GM12878 (cell line): ENCODE measurements at regions not wholly inside any gene's neighbourhood (a gene's known extent, or its start where the extent isn't known, plus 50 kb on each side); places are given as distances from the start of the nearest gene placed in this dataset.

Experiments used
- ATAC-seq: fragments of 200-7000 bp; cut with Tn5 transposase; 3 replicates; pipeline ENCODE4 v1.9.1; 2020; ENCODE audit warnings: mild to moderate bottlenecking, moderate library complexity
- BruUV-seq: library from RNA; stranded (reverse); fragments of 400-500 nt; replicated peaks from 2 replicates; lab custom pipeline; 2021; lab: Mats Ljungman, UMichigan
- CTCF ChIA-PET: fragments of 300-600 bp; sonication (Branson Sonifier 250); formaldehyde crosslinking; extraction: SDS; loops from one replicate; lab custom pipeline; 2021; ENCODE audit warnings: inconsistent platforms; lab: Yijun Ruan, JAX
- POLR2A ChIA-PET: fragments of 350-600 bp; formaldehyde crosslinking; extraction: SDS; loops from one replicate; lab custom pipeline; 2021; ENCODE audit warnings: inconsistent platforms; lab: Charles Lee
- RAD21 ChIA-PET: fragments of 300-600 bp; sonication (Branson Sonifier 250); formaldehyde crosslinking; loops from one replicate; lab custom pipeline; 2023; ENCODE audit warnings: antibody characterized with exemption; ENCODE audit not compliant: unreplicated experiment; lab: Charles Lee
- SMC1A ChIA-PET: fragments of 300-600 bp; sonication (Branson Sonifier 250); formaldehyde crosslinking; loops from one replicate; lab custom pipeline; 2023; ENCODE audit not compliant: unreplicated experiment, uncharacterized antibody; lab: Charles Lee
- DNase-seq: peaks from one replicate; pipeline ENCODE4 v3.0.0-alpha.2; 2011; ENCODE audit warnings: low read depth, low spot score
- FAIRE-seq: peaks from 3 replicates; lab custom pipeline; 2011; peaks lifted over from hg19 to GRCh38; lab: Jason Lieb, UNC
- H2AFZ ChIP-seq: 2 replicates; pipeline ENCODE4 v1.6.0; 2011; ENCODE audit warnings: low read depth, low read length, control low read depth; ENCODE audit not compliant: control insufficient read depth
- H3K27ac ChIP-seq: 2 replicates; pipeline ENCODE4 v1.5.1; 2011; ENCODE audit warnings: control low read depth; ENCODE audit not compliant: control insufficient read depth, insufficient read depth
- H3K27me3 ChIP-seq, 2 experiments: replicated peaks in 1 of 2; 2 replicates each; pipeline versions ENCODE4 v1.6.0 to v1.6.1; 2011; ENCODE audit warnings: low read length in 1 of 2; ENCODE audit not compliant: control insufficient read depth in 2 of 2, insufficient read depth in 2 of 2
- H3K36me3 ChIP-seq, 2 experiments: 2 replicates each; pipeline ENCODE4 v1.5.1; 2011; ENCODE audit warnings: low read length in 1 of 2; ENCODE audit not compliant: control insufficient read depth in 2 of 2, insufficient read depth in 2 of 2
- H3K4me1 ChIP-seq: 2 replicates; pipeline ENCODE4 v1.6.1; 2011; ENCODE audit warnings: mild to moderate bottlenecking, low read length, moderate library complexity, mixed read lengths; ENCODE audit not compliant: control insufficient read depth, insufficient read depth
- H3K4me2 ChIP-seq: 2 replicates; pipeline ENCODE4 v1.6.0; 2011; ENCODE audit warnings: control low read depth; ENCODE audit not compliant: control insufficient read depth, insufficient read depth
- H3K4me3 ChIP-seq: fragments of 200-600 bp; sonication (generic); 2 replicates; pipeline ENCODE4 v1.5.1; 2016
- H3K79me2 ChIP-seq: 2 replicates; pipeline ENCODE4 v1.6.0; 2011; ENCODE audit warnings: low read length; ENCODE audit not compliant: control insufficient read depth, insufficient read depth
- H3K9ac ChIP-seq: 2 replicates; pipeline ENCODE4 v1.8.0; 2011; ENCODE audit warnings: low read length, control low read depth, mixed read lengths; ENCODE audit not compliant: control insufficient read depth, insufficient read depth
- H3K9me3 ChIP-seq: replicated peaks from 3 replicates; pipeline ENCODE4 v1.5.1; 2011; ENCODE audit warnings: mild to moderate bottlenecking, low read length; ENCODE audit not compliant: control insufficient read depth, insufficient read depth
- H4K20me1 ChIP-seq: 2 replicates; pipeline ENCODE4 v1.6.0; 2011; ENCODE audit not compliant: control insufficient read depth, insufficient read depth
- BHLHE40 ChIP-seq, 2 experiments: fragments of 450-650 bp in 1 of 2; IDR thresholded peaks; 2 replicates each; pipeline ENCODE4 v1.6.1; 2011 to 2017; ENCODE audit warnings: low read depth in 2 of 2, borderline replicate concordance in 1 of 2, improper control_type of control experiment in 1 of 2, low read length in 1 of 2, mild to moderate bottlenecking in 1 of 2
- CREM ChIP-seq: IDR thresholded peaks from 2 replicates; pipeline ENCODE4 v1.6.1; 2014; ENCODE audit warnings: antibody characterized with exemption, low read depth
- FOXK2 ChIP-seq: fragments of 450-650 bp; IDR thresholded peaks from 2 replicates; pipeline ENCODE4 v1.6.1; 2017; ENCODE audit warnings: mild to moderate bottlenecking, moderate library complexity
- IRF3 ChIP-seq: fragments of 450-650 bp; IDR thresholded peaks from 2 replicates; pipeline ENCODE4 v1.6.1; 2014; ENCODE audit warnings: mild to moderate bottlenecking
- MTA3 ChIP-seq: IDR thresholded peaks from 2 replicates; pipeline ENCODE4 v1.6.1; 2012; ENCODE audit warnings: low read length, inconsistent platforms, borderline replicate concordance
- NBN ChIP-seq: fragments of 450-650 bp; IDR thresholded peaks from 2 replicates; pipeline ENCODE4 v1.6.1; 2016
- NFYB ChIP-seq: IDR thresholded peaks from 2 replicates; pipeline ENCODE4 v1.6.1; 2011; ENCODE audit warnings: low read depth, mild to moderate bottlenecking, low read length, improper control_type of control experiment, moderate library complexity; ENCODE audit not compliant: insufficient read depth
- NKRF ChIP-seq: fragments of 450-650 bp; conservative IDR thresholded peaks from 2 replicates; pipeline ENCODE4 v1.6.1; 2017; ENCODE audit warnings: mild to moderate bottlenecking, moderate library complexity
- NR2C2 ChIP-seq: IDR thresholded peaks from 2 replicates; pipeline ENCODE4 v1.6.1; 2011; ENCODE audit warnings: borderline replicate concordance, low read depth; ENCODE audit not compliant: control insufficient read depth, insufficient read length
- POLR2AphosphoS5 ChIP-seq: IDR thresholded peaks from 2 replicates; pipeline ENCODE4 v1.6.1; 2011; ENCODE audit warnings: mild to moderate bottlenecking, low read length, inconsistent platforms
- RAD51 ChIP-seq: fragments of 450-650 bp; IDR thresholded peaks from 2 replicates; pipeline ENCODE4 v1.6.1; 2016; ENCODE audit warnings: moderate library complexity, mild to moderate bottlenecking, inconsistent platforms
- RB1 ChIP-seq: fragments of 450-650 bp; formaldehyde crosslinking; IDR thresholded peaks from 2 replicates; pipeline ENCODE4 v1.6.1; 2017; ENCODE audit warnings: mild to moderate bottlenecking, borderline replicate concordance
- RCOR1 ChIP-seq: conservative IDR thresholded peaks from 2 replicates; pipeline ENCODE4 v1.6.1; 2012; ENCODE audit warnings: low read depth, low read length, improper control_type of control experiment
- SMARCA5 ChIP-seq: fragments of 450-650 bp; IDR thresholded peaks from 2 replicates; pipeline ENCODE4 v1.6.1; 2017; ENCODE audit warnings: mild to moderate bottlenecking
- SREBF2 ChIP-seq: IDR thresholded peaks from 2 replicates; pipeline ENCODE4 v1.6.1; 2012; ENCODE audit warnings: mild to moderate bottlenecking, low read length
- YY1 ChIP-seq: IDR thresholded peaks from 2 replicates; pipeline ENCODE4 v1.6.1; 2011; ENCODE audit warnings: low read depth, mild to moderate bottlenecking, low read length
- ZNF207 ChIP-seq: fragments of 450-650 bp; IDR thresholded peaks from 2 replicates; pipeline ENCODE4 v1.6.1; 2014; ENCODE audit warnings: antibody characterized with exemption, mild to moderate bottlenecking, borderline replicate concordance
- WGBS: methylation state at CpG from one replicate; pipeline ENCODE4 v1.1.6; 2016; ENCODE audit warnings: low lambda C conversion rate; ENCODE audit not compliant: insufficient replicate concordance, insufficient coverage; ENCODE audit errors: missing lambda C conversion rate; 5-methylcytosine and 5-hydroxymethylcytosine counted together
- in situ Hi-C: fragments of 300-500 bp; cut with MboI; formaldehyde crosslinking; loops from 9 replicates; pipeline ENCODE4 v1.14.3; 2018; ENCODE audit warnings: mixed read lengths
- intact Hi-C: fragments of 100-400 bp; cut with micrococcal nuclease; formaldehyde crosslinking; loops from one replicate; pipeline ENCODE4 v1.14.2; 2022; ENCODE audit not compliant: unreplicated experiment

- in situ Hi-C loops (no loop called here), intact Hi-C loops (loop anchor here (5.0 kb wide), 1 partner anchor 609 kb away; no protein-coding TSS in a partner anchor)
- no peak for FAIRE-seq
- ChIA-PET SMC1A (interaction anchor here (0.9 kb wide), 1 partner anchor 608 kb away, joined by 4 read pairs; no protein-coding TSS in a partner anchor), RAD21 (no interaction called here), POLR2A (no interaction called here), CTCF (interaction anchor here (0.6 to 4.8 kb wide), 5 partner anchors 11 to 609 kb away, joined by 3 to 36 read pairs (median 4); no protein-coding TSS in a partner anchor)
- H2AFZ ChIP-seq, result no peak overlapping the region
- WGBS, result 84% methylated on average over 5 of the region's 5 CpGs
- H3K4me2 ChIP-seq, result no peak overlapping the region
- no peaks in the 10 kb centered on the region for H4K20me1 ChIP-seq
- no peak for ATAC-seq
- no peaks in the 10 kb centered on the region for H3K36me3 ChIP-seq
- H3K9me3 ChIP-seq, result no peaks in the 10 kb centered on the region
- no peak overlapping the region for H3K27ac ChIP-seq
- BruUV-seq, result no TSS peak
- no peaks in the 10 kb centered on the region for H3K79me2 ChIP-seq
- H3K4me3 ChIP-seq, result no peak overlapping the region
- peaks cover 8% of the 10 kb centered on the region for H3K4me1 ChIP-seq
- TF ChIP-seq RCOR1 (no peak), NR2C2 (no peak), POLR2AphosphoS5 (no peak), RB1 (no peak), NFYB (no peak), RAD51 (no peak), SMARCA5 (no peak), NBN (no peak), IRF3 (no peak), BHLHE40 (IDR thresholded peaks at IDR 0.05; ENCODE audit: borderline replicate concordance in 1 of 2, low read depth in 2 of 2, low read length in 1 of 2) (no peak), FOXK2 (no peak), MTA3 (no peak), SREBF2 (no peak), NKRF (no peak), CREM (no peak), YY1 (no peak), ZNF207 (no peak)
- no peak overlapping the region for H3K9ac ChIP-seq
- no peaks in the 10 kb centered on the region for H3K27me3 ChIP-seq
- no peak for DNase-seq
Measured at GRCh38 chr10:78655979-78656378, 412.8 kb upstream of the ZMIZ1 start.
